Fibroblast of peridontal ligament (primary cell): ENCODE measurements at regions not wholly inside any gene's neighbourhood (a gene's known extent, or its start where the extent isn't known, plus 50 kb on each side); places are given as distances from the start of the nearest gene placed in this dataset.
"Not testable (repeated sequence)": the region's sequence is repeated elsewhere in the genome, so short reads cannot be mapped to it uniquely, and the experiment has no call there.

ENCODE experiments used
- DNase-seq: peaks from one replicate; pipeline ENCODE4 v3.0.0-alpha.2; 2010; ENCODE audit errors: extremely low read depth

GRCh38 chr16:31581065-31581464, 53.4 kb downstream of the AHSP start:
- not testable (repeated sequence) for DNase-seq

GRCh38 chr16:31601737-31602384, 74.2 kb downstream of the AHSP start:
- DNase-seq = not testable (repeated sequence)

GRCh38 chr16:31618130-31618529, 90.4 kb downstream of the AHSP start:
- no peak for DNase-seq

GRCh38 chr16:31636433-31636832, 108.7 kb downstream of the AHSP start:
- DNase-seq = no peak

- DNase-seq = no peak
Measured at GRCh38 chr16:31641279-31641678, 113.6 kb downstream of the AHSP start.

- DNase-seq = not testable (repeated sequence)
Measured at GRCh38 chr16:31655674-31656073, 128.0 kb downstream of the AHSP start.

GRCh38 chr16:31664683-31665482, 137.2 kb downstream of the AHSP start:
- DNase-seq = no peak

GRCh38 chr16:31674686-31675085, 147.0 kb downstream of the AHSP start:
- DNase-seq = no peak

GRCh38 chr16:31676731-31677130, 149.0 kb downstream of the AHSP start:
- no peak for DNase-seq

GRCh38 chr16:31678649-31679325, 151.1 kb downstream of the AHSP start:
- no peak for DNase-seq

GRCh38 chr16:31689331-31689730, 161.6 kb downstream of the AHSP start:
- not testable (repeated sequence) for DNase-seq

- not testable (repeated sequence) for DNase-seq
Measured at GRCh38 chr16:31692338-31692737, 164.6 kb downstream of the AHSP start.

- DNase-seq = no peak
Measured at GRCh38 chr16:31693733-31694132, 166.0 kb downstream of the AHSP start.

GRCh38 chr16:31694461-31694860, 166.8 kb downstream of the AHSP start:
- DNase-seq = no peak

GRCh38 chr16:31695667-31696066, 168.0 kb downstream of the AHSP start:
- DNase-seq = no peak

- DNase-seq = peak; percentile 62
Measured at GRCh38 chr16:31696968-31697743, 169.5 kb downstream of the AHSP start.

- no peak for DNase-seq
Measured at GRCh38 chr16:31697744-31698125, 170.0 kb downstream of the AHSP start.

- no peak for DNase-seq
Measured at GRCh38 chr16:31698901-31699300, 171.2 kb downstream of the AHSP start.

- DNase-seq = no peak
Measured at GRCh38 chr16:31699601-31700000, 171.9 kb downstream of the AHSP start.

GRCh38 chr16:31700200-31700529, 172.5 kb downstream of the AHSP start:
- DNase-seq = peak; percentile 3

- peak; percentile 32 for DNase-seq
Measured at GRCh38 chr16:31700530-31701388, 172.8 kb upstream of the ZNF267 start.
